ENCODE measurements at regions not wholly inside any gene's neighbourhood (a gene's known extent, or its start where the extent isn't known, plus 50 kb on each side); places are given as distances from the start of the nearest gene placed in this dataset.

DNA sequence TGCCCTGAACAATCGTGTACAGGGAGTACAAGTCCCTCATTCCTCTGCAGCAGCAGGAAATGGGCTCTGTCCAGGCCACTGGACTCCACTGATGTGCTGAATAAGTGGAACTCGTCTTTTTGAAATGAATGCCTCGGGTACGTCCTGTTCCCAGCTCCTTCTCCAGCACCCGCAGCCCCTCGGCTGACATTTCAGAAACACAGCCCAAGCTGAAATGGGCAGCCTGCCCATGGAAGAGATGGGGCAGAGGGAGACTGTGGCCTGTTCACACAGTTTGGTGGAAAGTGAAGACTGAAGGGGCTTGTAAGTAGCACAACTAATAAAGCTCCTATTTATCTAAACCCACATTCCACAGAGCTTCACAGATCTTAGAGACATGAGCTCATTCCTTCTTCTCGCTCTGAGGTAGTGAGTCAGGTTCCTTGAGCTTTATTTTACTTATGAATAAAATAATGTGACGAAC is 498.6 kb downstream of the TXNL1 start:
- Histone ChIP-seq H3K36me3 (ENCODE audit: control insufficient read depth in 2 of 2, insufficient read depth in 1 of 2, low read length in 2 of 2) (no peaks in the 10 kb centered on the region), H3K27ac (ENCODE audit: extremely low read depth, low read depth, low read length) (no peak overlapping the region), H3K4me1 (ENCODE audit: control insufficient read depth, insufficient read depth, low read length) (no peaks in the 10 kb centered on the region), H3K4me3 (ENCODE audit: low read depth, low read length) (no peak overlapping the region), H3K9me3 (ENCODE audit: control insufficient read depth, insufficient read depth, low read depth, low read length) (no peaks in the 10 kb centered on the region)
- no peak for TF ChIP-seq ZNF140 (tag by site-specific recombination; IDR thresholded peaks at IDR 0.05)
- TF ChIP-seq ZNF157 (tag by site-specific recombination; IDR thresholded peaks at IDR 0.05), result no peak
- TF ChIP-seq ZNF221 (tag by site-specific recombination; IDR thresholded peaks at IDR 0.05; ENCODE audit: borderline replicate concordance), result no peak
- TF ChIP-seq, protein P1, sequence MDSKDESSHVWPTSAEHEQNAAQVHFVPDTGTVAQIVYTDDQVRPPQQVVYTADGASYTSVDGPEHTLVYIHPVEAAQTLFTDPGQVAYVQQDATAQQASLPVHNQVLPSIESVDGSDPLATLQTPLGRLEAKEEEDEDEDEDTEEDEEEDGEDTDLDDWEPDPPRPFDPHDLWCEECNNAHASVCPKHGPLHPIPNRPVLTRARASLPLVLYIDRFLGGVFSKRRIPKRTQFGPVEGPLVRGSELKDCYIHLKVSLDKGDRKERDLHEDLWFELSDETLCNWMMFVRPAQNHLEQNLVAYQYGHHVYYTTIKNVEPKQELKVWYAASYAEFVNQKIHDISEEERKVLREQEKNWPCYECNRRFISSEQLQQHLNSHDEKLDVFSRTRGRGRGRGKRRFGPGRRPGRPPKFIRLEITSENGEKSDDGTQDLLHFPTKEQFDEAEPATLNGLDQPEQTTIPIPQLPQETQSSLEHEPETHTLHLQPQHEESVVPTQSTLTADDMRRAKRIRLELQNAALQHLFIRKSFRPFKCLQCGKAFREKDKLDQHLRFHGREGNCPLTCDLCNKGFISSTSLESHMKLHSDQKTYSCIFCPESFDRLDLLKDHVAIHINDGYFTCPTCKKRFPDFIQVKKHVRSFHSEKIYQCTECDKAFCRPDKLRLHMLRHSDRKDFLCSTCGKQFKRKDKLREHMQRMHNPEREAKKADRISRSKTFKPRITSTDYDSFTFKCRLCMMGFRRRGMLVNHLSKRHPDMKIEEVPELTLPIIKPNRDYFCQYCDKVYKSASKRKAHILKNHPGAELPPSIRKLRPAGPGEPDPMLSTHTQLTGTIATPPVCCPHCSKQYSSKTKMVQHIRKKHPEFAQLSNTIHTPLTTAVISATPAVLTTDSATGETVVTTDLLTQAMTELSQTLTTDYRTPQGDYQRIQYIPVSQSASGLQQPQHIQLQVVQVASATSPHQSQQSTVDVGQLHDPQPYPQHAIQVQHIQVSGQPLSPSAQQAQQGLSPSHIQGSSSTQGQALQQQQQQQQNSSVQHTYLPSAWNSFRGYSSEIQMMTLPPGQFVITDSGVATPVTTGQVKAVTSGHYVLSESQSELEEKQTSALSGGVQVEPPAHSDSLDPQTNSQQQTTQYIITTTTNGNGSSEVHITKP (tag by site-specific recombination; IDR thresholded peaks at IDR 0.05), result no peak
- no peak for TF ChIP-seq REST (tag by site-specific recombination; IDR thresholded peaks at IDR 0.05)
- TF ChIP-seq ZNF670 (tag by site-specific recombination; IDR thresholded peaks at IDR 0.05; ENCODE audit: low read depth), result no peak
- no peak for TF ChIP-seq ZNF10 (tag by site-specific recombination; IDR thresholded peaks at IDR 0.05)
- TF ChIP-seq, protein P2, sequence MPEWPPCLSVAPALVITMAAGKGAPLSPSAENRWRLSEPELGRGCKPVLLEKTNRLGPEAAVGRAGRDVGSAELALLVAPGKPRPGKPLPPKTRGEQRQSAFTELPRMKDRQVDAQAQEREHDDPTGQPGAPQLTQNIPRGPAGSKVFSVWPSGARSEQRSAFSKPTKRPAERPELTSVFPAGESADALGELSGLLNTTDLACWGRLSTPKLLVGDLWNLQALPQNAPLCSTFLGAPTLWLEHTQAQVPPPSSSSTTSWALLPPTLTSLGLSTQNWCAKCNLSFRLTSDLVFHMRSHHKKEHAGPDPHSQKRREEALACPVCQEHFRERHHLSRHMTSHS (tag by site-specific recombination; IDR thresholded peaks at IDR 0.05), result no peak
- TF ChIP-seq SP2 (tag by site-specific recombination; IDR thresholded peaks at IDR 0.05), result no peak
- TF ChIP-seq KLF9 (tag by site-specific recombination; IDR thresholded peaks at IDR 0.05; ENCODE audit: low read depth), result no peak
- no peak for TF ChIP-seq ZNF747 (tag by site-specific recombination; IDR thresholded peaks at IDR 0.05)
- TF ChIP-seq ZNF785 (tag by site-specific recombination; IDR thresholded peaks at IDR 0.05), result no peak
- CTCF ChIA-PET, result no interaction called here
- POLR2A ChIA-PET, result no interaction called here

GRCh38 chr18:56139372-56139771 is 499.0 kb downstream of the TXNL1 start:
- H3K36me3 ChIP-seq (ENCODE audit: control insufficient read depth in 2 of 2, insufficient read depth in 1 of 2, low read length in 2 of 2), result no peaks in the 10 kb centered on the region
- no peak overlapping the region for H3K4me3 ChIP-seq (ENCODE audit: low read depth, low read length)
- ChIA-PET CTCF (no interaction called here), POLR2A (no interaction called here)
- H3K9me3 ChIP-seq (ENCODE audit: control insufficient read depth, insufficient read depth, low read depth, low read length), result no peaks in the 10 kb centered on the region
- no peak overlapping the region for H3K27ac ChIP-seq (ENCODE audit: extremely low read depth, low read depth, low read length)
- H3K4me1 ChIP-seq (ENCODE audit: control insufficient read depth, insufficient read depth, low read length), result no peaks in the 10 kb centered on the region
- no peak for TF ChIP-seq ZNF214 (tag by site-specific recombination; IDR thresholded peaks at IDR 0.05; ENCODE audit: borderline replicate concordance)
- TF ChIP-seq ZNF623 (tag by site-specific recombination; IDR thresholded peaks at IDR 0.05), result no peak
- no peak for TF ChIP-seq ZNF248 (tag by site-specific recombination; IDR thresholded peaks at IDR 0.05)
- TF ChIP-seq, protein P3, sequence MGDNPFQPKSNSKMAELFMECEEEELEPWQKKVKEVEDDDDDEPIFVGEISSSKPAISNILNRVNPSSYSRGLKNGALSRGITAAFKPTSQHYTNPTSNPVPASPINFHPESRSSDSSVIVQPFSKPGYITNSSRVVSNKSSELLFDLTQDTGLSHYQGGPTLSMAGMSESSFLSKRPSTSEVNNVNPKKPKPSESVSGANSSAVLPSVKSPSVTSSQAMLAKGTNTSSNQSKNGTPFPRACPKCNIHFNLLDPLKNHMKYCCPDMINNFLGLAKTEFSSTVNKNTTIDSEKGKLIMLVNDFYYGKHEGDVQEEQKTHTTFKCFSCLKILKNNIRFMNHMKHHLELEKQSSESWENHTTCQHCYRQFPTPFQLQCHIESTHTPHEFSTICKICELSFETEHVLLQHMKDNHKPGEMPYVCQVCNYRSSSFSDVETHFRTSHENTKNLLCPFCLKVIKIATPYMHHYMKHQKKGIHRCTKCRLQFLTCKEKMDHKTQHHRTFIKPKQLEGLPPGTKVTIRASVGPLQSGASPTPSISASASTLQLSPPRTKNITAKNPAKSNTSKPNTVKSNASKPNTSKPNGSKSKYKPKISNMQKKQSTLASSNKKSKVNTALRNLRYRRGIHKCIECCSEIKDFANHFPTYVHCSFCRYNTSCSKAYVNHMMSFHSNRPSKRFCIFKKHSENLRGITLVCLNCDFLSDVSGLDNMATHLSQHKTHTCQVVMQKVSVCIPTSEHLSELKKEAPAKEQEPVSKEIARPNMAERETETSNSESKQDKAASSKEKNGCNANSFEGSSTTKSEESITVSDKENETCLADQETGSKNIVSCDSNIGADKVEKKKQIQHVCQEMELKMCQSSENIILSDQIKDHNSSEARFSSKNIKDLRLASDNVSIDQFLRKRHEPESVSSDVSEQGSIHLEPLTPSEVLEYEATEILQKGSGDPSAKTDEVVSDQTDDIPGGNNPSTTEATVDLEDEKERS (tag by site-specific recombination; IDR thresholded peaks at IDR 0.05), result no peak
- TF ChIP-seq ZNF658 (tag by site-specific recombination; IDR thresholded peaks at IDR 0.05), result no peak
- TF ChIP-seq SCRT1 (tag by site-specific recombination; IDR thresholded peaks at IDR 0.05; ENCODE audit: borderline replicate concordance), result no peak
- no peak for TF ChIP-seq ZBTB6 (tag by site-specific recombination; IDR thresholded peaks at IDR 0.05)
- no peak for TF ChIP-seq ZNF335 (tag by site-specific recombination; conservative IDR thresholded peaks at IDR 0.05)
